GM06990 (cell line): ENCODE measurements at regions not wholly inside any gene's neighbourhood (a gene's known extent, or its start where the extent isn't known, plus 50 kb on each side); places are given as distances from the start of the nearest gene placed in this dataset.

Source experiments
- DNase-seq: peaks from one replicate; pipeline ENCODE4 v3.0.0-alpha.2; 2011; ENCODE audit not compliant: insufficient read length; ENCODE audit errors: extremely low read depth
- H3K27me3 ChIP-seq: replicated peaks from 2 replicates; pipeline ENCODE4 v1.6.0; 2011; ENCODE audit warnings: low read length; ENCODE audit not compliant: control insufficient read depth, insufficient read depth
- H3K36me3 ChIP-seq: 2 replicates; pipeline ENCODE4 v1.5.1; 2011; ENCODE audit warnings: low read length; ENCODE audit not compliant: control insufficient read depth, insufficient read depth
- H3K4me3 ChIP-seq: replicated peaks from 2 replicates; pipeline ENCODE4 v1.5.1; 2011; ENCODE audit warnings: low read depth, mild to moderate bottlenecking, control low read depth, low read length
- TF ChIP-seq, protein P1 (sequence below): IDR thresholded peaks from 2 replicates; pipeline ENCODE4 v1.5.1; 2011; ENCODE audit warnings: low read length, control low read depth, mild to moderate bottlenecking, inconsistent platforms; ENCODE audit not compliant: insufficient read depth, poor library complexity, severe bottlenecking

DNA sequence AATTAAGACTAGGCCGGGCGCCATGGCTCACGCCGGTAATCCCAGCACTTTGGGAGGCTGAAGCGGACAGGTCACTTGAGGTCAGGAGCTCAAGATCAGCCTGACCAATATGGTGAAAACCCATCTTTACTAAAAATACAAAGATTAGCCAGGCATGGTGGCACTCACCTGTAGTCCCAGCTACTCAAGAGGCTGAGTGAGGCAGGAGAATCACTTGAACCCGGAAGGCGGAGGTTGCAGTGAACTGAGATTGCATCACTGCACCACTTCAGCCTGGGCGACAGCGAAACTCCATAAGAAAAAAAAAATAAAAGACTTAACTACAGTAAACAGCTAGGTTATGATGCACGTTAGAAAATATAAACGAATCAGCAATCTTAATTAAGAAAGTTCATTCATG lies 216.0 kb upstream of the TEX13C start:
- Histone ChIP-seq H3K36me3 (no peaks in the 10 kb centered on the region), H3K27me3 (no peaks in the 10 kb centered on the region), H3K4me3 (no peak overlapping the region)
- no peak for DNase-seq
- TF ChIP-seq, protein P1, sequence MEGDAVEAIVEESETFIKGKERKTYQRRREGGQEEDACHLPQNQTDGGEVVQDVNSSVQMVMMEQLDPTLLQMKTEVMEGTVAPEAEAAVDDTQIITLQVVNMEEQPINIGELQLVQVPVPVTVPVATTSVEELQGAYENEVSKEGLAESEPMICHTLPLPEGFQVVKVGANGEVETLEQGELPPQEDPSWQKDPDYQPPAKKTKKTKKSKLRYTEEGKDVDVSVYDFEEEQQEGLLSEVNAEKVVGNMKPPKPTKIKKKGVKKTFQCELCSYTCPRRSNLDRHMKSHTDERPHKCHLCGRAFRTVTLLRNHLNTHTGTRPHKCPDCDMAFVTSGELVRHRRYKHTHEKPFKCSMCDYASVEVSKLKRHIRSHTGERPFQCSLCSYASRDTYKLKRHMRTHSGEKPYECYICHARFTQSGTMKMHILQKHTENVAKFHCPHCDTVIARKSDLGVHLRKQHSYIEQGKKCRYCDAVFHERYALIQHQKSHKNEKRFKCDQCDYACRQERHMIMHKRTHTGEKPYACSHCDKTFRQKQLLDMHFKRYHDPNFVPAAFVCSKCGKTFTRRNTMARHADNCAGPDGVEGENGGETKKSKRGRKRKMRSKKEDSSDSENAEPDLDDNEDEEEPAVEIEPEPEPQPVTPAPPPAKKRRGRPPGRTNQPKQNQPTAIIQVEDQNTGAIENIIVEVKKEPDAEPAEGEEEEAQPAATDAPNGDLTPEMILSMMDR, result no peak

GRCh38 chrX:125108921-125109320 lies 210.8 kb upstream of the TEX13C start:
- Histone ChIP-seq H3K4me3 (no peak overlapping the region), H3K36me3 (no peaks in the 10 kb centered on the region), H3K27me3 (no peaks in the 10 kb centered on the region)
- TF ChIP-seq, protein P1, result no peak
- no peak for DNase-seq

GRCh38 chrX:125131164-125131563 lies 188.5 kb upstream of the TEX13C start:
- no peak for DNase-seq
- Histone ChIP-seq H3K36me3 (no peaks in the 10 kb centered on the region), H3K27me3 (no peaks in the 10 kb centered on the region), H3K4me3 (no peak overlapping the region)
- TF ChIP-seq, protein P1, result peak; percentile 18

GRCh38 chrX:125132274-125132673 lies 187.4 kb upstream of the TEX13C start:
- no peak for DNase-seq
- Histone ChIP-seq H3K4me3 (no peak overlapping the region), H3K36me3 (no peaks in the 10 kb centered on the region), H3K27me3 (no peaks in the 10 kb centered on the region)
- TF ChIP-seq, protein P1, result peak; percentile 67

DNA sequence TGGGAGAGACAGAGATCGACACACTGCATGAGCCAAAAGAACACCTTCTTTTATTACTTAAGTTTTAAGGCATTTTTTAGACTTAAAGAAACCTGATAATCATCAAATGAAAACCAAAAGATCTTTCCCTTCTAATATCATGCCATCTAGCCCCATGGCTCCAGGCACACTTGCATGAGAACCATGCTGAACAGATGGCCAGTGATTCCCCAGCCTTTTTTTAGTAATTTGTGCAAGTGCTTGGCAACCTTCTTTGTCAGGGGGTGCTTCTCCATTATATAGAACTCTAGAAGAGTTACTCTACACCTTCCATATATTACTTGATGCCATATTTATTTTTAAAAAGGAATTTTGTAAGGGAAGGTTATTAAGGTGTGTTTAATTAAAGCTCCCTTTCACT lies 182.2 kb upstream of the TEX13C start:
- H3K27me3 ChIP-seq, result no peaks in the 10 kb centered on the region
- TF ChIP-seq, protein P1, result no peak
- DNase-seq, result no peak
- H3K4me3 ChIP-seq, result no peak overlapping the region
- H3K36me3 ChIP-seq, result no peaks in the 10 kb centered on the region

- Histone ChIP-seq H3K4me3 (no peak overlapping the region), H3K27me3 (no peaks in the 10 kb centered on the region), H3K36me3 (no peaks in the 10 kb centered on the region)
- TF ChIP-seq, protein P1, result no peak
- no peak for DNase-seq
Observed at GRCh38 chrX:125150231-125150630, 169.4 kb upstream of the TEX13C start.
